ENCODE measurements at regions not wholly inside any gene's neighbourhood (a gene's known extent, or its start where the extent isn't known, plus 50 kb on each side); places are given as distances from the start of the nearest gene placed in this dataset.

- Histone ChIP-seq H3K36me3 (no peaks in the 10 kb centered on the region), H3K4me1 (no peaks in the 10 kb centered on the region), H3K4me3 (no peak overlapping the region), H3K9me3 (no peaks in the 10 kb centered on the region), H3K27me3 (peaks cover 3% of the 10 kb centered on the region), H3K27ac (no peak overlapping the region)
- in situ Hi-C loops (cut with MboI; ENCODE audit: low pct_ligation_motif_present in 1 of 4, low pct_unique_long_range_greater_than_20kb in 1 of 4, low sequenced_read_pairs in 3 of 4) = no loop called here
- WGBS, 2 donors (ENCODE audit: low coverage in 1 of 2) = 92% methylated on average over 10 of the region's 10 CpGs; no CpG with 5 or more reads in 1 of the 2 donors
- intact Hi-C loops (cut with DNase I; ENCODE audit: low total_unique reads) = no loop called here
- DNase-seq = no peak
- no peak for TF ChIP-seq EP300 (IDR thresholded peaks at IDR 0.05; ENCODE audit: low read depth)
- TF ChIP-seq POLR2AphosphoS5 (IDR thresholded peaks at IDR 0.05) = no peak
- TF ChIP-seq POLR2A (IDR thresholded peaks at IDR 0.05) = no peak
Observed at GRCh38 chr2:239779584-239779983, 245.6 kb downstream of the NDUFA10 start.

- WGBS, 2 donors (ENCODE audit: low coverage in 1 of 2) = 83% methylated on average over 11 of the region's 13 CpGs; no CpG with 5 or more reads in 1 of the 2 donors
- no peak overlapping the region for H3K4me3 ChIP-seq
- no peaks in the 10 kb centered on the region for H3K36me3 ChIP-seq
- intact Hi-C loops (cut with DNase I; ENCODE audit: low total_unique reads) = no loop called here
- DNase-seq = no peak
- H3K4me1 ChIP-seq = no peaks in the 10 kb centered on the region
- no peak overlapping the region for H3K27ac ChIP-seq
- no peak for TF ChIP-seq EP300 (IDR thresholded peaks at IDR 0.05; ENCODE audit: low read depth)
- TF ChIP-seq POLR2A (IDR thresholded peaks at IDR 0.05) = no peak
- TF ChIP-seq CTCF (IDR thresholded peaks at IDR 0.05) = no peak
- TF ChIP-seq POLR2AphosphoS5 (IDR thresholded peaks at IDR 0.05) = no peak
- H3K27me3 ChIP-seq = peaks cover 3% of the 10 kb centered on the region
- no peaks in the 10 kb centered on the region for H3K9me3 ChIP-seq
- in situ Hi-C loops (cut with MboI; ENCODE audit: low pct_ligation_motif_present in 1 of 4, low pct_unique_long_range_greater_than_20kb in 1 of 4, low sequenced_read_pairs in 3 of 4) = no loop called here
Observed at GRCh38 chr2:239778861-239779558, 246.1 kb downstream of the NDUFA10 start.

- Histone ChIP-seq H3K9me3 (no peaks in the 10 kb centered on the region), H3K27ac (no peak overlapping the region), H3K4me1 (no peaks in the 10 kb centered on the region), H3K27me3 (peaks cover 3% of the 10 kb centered on the region), H3K36me3 (no peaks in the 10 kb centered on the region), H3K4me3 (no peak overlapping the region)
- TF ChIP-seq POLR2AphosphoS5 (IDR thresholded peaks at IDR 0.05) (no peak), EP300 (IDR thresholded peaks at IDR 0.05; ENCODE audit: low read depth) (no peak), CTCF (IDR thresholded peaks at IDR 0.05) (no peak), POLR2A (IDR thresholded peaks at IDR 0.05) (no peak)
- WGBS, 2 donors (ENCODE audit: low coverage in 1 of 2) = 90% methylated on average over 23 of the region's 26 CpGs; no CpG with 5 or more reads in 1 of the 2 donors
- intact Hi-C loops (cut with DNase I; ENCODE audit: low total_unique reads) = no loop called here
- DNase-seq = no peak
- in situ Hi-C loops (cut with MboI; ENCODE audit: low pct_ligation_motif_present in 1 of 4, low pct_unique_long_range_greater_than_20kb in 1 of 4, low sequenced_read_pairs in 3 of 4) = no loop called here
Observed at GRCh38 chr2:239778042-239778851, 246.9 kb downstream of the NDUFA10 start.

GRCh38 chr2:239777219-239777618, 247.9 kb downstream of the NDUFA10 start:
- Histone ChIP-seq H3K27me3 (peaks cover 3% of the 10 kb centered on the region), H3K4me1 (no peaks in the 10 kb centered on the region), H3K27ac (no peak overlapping the region), H3K4me3 (no peak overlapping the region), H3K9me3 (no peaks in the 10 kb centered on the region), H3K36me3 (no peaks in the 10 kb centered on the region)
- in situ Hi-C loops (cut with MboI; ENCODE audit: low pct_ligation_motif_present in 1 of 4, low pct_unique_long_range_greater_than_20kb in 1 of 4, low sequenced_read_pairs in 3 of 4) (no loop called here), intact Hi-C loops (cut with DNase I; ENCODE audit: low total_unique reads) (no loop called here)
- TF ChIP-seq EP300 (IDR thresholded peaks at IDR 0.05; ENCODE audit: low read depth) (no peak), CTCF (IDR thresholded peaks at IDR 0.05) (no peak), POLR2A (IDR thresholded peaks at IDR 0.05) (no peak)
- 88% methylated on average over 8 of the region's 11 CpGs; no CpG with 5 or more reads in 1 of the 2 donors for WGBS, 2 donors (ENCODE audit: low coverage in 1 of 2)
- no peak for DNase-seq
